Fibroblast of skin of back (primary cell): ENCODE measurements at regions not wholly inside any gene's neighbourhood (a gene's known extent, or its start where the extent isn't known, plus 50 kb on each side); places are given as distances from the start of the nearest gene placed in this dataset.
"Not testable (repeated sequence)": the region's sequence is repeated elsewhere in the genome, so short reads cannot be mapped to it uniquely, and the experiment has no call there.

Source experiments
- DNase-seq: peaks from one replicate; pipeline ENCODE4 v3.0.0-alpha.2; 2013

DNA sequence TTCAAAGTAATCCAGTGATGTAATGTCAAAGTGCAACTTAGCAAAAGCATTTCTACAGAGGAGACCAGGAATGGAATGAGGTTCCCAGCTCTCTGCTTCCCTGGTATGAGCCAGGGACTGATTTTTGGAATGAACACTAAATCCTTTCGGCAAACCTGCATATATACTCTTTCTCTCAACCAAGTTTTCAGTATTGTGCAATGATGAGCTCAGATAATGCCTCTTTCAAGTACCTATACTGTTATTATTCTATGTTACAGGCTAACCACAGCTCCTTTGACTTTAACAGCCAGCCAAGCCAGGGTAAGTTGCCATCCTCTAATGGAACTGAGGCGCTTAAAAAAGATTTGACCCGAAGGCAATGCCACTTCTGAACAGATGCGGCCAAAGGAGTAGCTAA lies 104.9 kb upstream of the FSCB start:
- DNase-seq: no peak

- DNase-seq: no peak
Observed at GRCh38 chr14:44609876-44610510, 102.9 kb upstream of the FSCB start.

DNA sequence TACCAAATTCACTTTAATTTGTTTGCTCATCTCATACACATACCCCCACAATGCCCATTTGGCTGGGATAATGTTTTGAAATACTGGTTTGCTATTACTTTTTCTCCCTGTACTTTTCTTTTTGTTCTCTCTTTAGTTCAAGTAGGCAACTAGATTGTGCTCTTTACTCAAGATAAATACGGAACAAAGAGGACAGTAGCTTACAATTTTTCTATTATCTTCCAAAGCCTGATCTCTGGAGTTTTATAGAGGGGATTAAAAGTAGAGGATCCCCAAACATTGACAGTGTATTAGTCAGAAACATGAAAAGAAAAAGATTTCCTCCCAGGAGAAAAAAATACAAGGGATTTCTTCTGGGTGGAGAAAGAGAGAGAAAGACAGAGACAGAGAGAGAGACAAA lies 102.1 kb upstream of the FSCB start:
- DNase-seq: no peak

DNA sequence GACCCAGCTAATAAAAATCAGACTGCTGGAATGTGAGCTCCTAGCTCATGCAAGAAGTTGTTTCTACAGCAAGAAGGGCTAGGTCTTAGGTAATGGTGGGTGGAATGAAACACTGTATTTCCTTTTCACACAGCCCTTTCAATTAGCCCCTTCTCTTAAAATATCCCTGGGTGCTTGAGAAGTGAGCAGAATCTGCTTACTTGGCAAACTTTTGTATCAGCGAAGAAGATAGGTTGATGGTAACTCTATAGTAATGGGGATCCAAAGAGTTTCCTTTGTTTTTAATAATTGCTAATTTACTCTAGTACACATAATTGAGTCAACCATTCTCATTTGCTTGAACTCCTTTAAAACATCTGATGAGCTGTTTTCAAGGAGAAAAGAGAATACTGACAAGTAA lies 100.6 kb upstream of the FSCB start:
- DNase-seq: no peak

- DNase-seq: no peak
Observed at GRCh38 chr14:44606576-44606975, 99.5 kb upstream of the FSCB start.

GRCh38 chr14:44601266-44601665 lies 94.2 kb upstream of the FSCB start:
- DNase-seq: not testable (repeated sequence)

- no peak for DNase-seq
Observed at GRCh38 chr14:44589180-44589579, 82.1 kb upstream of the FSCB start.

DNA sequence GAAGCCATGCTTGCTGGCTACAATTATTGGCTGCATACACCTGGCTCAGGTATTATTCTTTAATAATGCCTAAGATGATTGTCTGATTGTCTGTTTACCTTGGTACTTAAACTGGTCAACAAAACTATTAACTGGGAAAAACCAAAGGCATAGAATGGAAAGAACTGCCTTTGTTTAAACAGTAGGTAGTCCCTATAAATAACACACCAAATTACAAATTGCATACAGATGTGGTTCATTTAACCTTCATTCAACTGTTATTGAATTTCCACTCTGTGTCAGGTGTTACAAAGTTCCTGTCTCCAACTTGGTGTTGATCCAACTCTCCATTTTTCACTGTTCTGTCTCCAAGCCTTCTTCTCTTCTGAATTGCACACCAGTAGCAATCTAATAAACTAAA lies 79.8 kb upstream of the FSCB start:
- DNase-seq: no peak

DNA sequence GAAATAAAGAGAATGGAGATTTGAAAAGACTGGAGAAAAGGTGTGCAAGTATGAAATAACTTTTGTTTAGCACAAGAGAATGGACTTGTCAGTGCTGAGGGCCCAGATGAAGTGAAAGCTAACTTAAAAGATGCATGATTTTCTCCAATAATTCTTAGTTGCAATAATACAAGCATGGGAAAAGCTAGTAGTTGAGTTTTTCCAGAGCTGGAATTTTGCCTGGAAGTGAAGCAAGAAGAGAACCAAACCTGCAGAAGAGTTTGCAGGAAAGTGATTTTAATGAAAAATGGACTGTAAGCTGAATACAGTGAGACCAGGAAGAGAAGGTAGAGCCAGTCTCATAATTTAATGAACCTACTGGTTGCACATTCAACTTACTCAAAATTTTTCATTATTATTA lies 69.3 kb upstream of the FSCB start:
- DNase-seq: no peak

DNA sequence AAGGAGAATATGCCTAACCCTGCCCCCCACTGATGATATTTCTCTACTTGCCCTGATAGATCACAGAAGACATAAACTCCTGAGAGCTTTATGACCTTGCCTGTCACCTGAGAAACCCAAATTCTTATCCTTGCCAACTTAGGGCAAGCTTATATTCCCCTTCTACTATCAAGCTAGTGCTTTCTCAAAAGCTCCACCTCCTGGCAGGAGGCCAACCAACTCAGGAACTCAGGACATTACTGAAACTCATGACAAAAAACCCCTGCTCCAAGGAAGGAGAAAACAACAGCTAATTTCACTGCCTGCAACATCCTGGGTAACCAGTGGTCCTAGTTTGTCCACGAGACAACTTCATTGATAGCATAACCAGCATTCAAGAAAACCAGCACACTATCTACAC lies 60.9 kb upstream of the FSCB start:
- no peak for DNase-seq

DNA sequence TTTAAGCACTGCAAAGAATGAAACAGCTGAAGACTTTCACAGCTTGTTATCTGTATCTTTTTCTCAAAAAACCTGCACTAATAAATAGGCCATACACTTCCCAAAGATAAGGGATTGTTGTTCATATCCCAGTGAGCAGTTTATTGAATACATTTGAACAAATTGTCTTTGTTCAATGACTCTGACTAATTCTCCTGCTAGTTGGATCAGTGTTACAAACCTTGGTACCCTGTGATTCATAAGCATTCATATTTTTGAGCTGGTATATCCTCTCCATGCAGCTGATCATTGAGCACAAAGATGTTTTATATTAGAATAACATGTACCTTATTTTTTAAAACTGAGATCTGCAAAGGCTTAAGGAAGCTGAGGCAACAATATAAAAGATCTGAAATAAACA lies 58.9 kb upstream of the FSCB start:
- DNase-seq: no peak

DNA sequence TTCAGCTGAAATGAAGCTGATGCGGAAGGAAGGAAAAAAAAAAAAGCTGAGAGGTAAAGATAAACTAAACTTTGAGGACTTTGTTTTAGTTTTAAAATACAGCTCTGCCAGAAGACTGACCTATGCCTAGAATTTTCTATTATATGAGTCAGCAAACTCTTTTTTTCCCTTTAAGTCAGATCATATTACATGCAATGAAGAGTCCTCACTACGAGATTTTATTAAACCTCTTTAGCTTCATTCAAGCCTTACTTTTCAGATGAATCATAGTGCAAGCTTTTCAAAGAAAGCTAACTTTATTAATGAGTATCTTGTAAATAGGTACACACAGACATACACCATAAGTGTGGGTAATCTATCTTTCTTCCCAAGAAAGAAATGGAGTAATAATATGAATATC lies 57.8 kb upstream of the FSCB start:
- no peak for DNase-seq
